ENCODE measurements at regions not wholly inside any gene's neighbourhood (a gene's known extent, or its start where the extent isn't known, plus 50 kb on each side); places are given as distances from the start of the nearest gene placed in this dataset.

DNA sequence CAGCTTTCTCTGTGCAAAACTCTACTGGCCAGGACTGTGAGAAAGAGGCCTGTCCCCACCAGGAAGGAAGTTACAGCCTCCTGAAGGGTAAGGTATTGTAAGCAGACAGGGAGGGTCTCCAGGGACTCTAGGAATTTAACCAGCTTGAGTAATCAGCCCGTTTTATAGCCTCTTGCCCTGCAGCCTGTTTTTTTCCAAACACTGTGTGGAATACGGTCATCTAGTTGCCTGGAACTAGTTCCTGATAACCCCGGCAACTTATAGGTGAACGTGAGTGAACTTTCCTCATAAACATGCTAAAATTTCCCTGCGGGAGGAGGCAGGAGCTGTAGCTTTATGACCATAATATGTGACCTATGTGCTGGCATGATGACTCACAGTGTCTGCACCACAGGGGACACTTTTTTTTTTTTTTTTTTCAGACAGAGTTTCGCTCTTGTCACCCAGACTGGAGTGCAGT lies 60.1 kb upstream of the DAZL start:
- H3K9me1 ChIP-seq (ENCODE audit: insufficient read depth, low read length) = no peaks in the 10 kb centered on the region
- no peak for ATAC-seq (ENCODE audit: low read depth)
- no peak overlapping the region for H4K5ac ChIP-seq (ENCODE audit: low read depth, low read length)
- BruUV-seq (replicated peaks) = no TSS peak
- no peaks in the 10 kb centered on the region for H4K20me1 ChIP-seq (ENCODE audit: insufficient read depth, low read length)
- H3K14ac ChIP-seq (replicated peaks; ENCODE audit: low read depth, low read length) = no peak overlapping the region
- H4K91ac ChIP-seq (ENCODE audit: insufficient read depth, low read depth, low read length) = no peak overlapping the region
- no CpG with 5 or more reads among the region's 6 CpGs for WGBS, 2 experiments (ENCODE audit: extremely low coverage in 2 of 2, insufficient read length in 1 of 2)
- H3K4me1 ChIP-seq (ENCODE audit: control insufficient read depth, insufficient read depth, low read length) = no peaks in the 10 kb centered on the region
- H2BK120ac ChIP-seq (ENCODE audit: low read depth, low read length) = no peak overlapping the region
- no peak overlapping the region for H2BK5ac ChIP-seq (ENCODE audit: low read depth, low read length, poor library complexity, severe bottlenecking)
- H3K4me3 ChIP-seq (ENCODE audit: insufficient read depth, low read depth, low read length) = no peak overlapping the region
- intact Hi-C loops (cut with micrococcal nuclease) = no loop called here
- H3K56ac ChIP-seq (ENCODE audit: extremely low read depth, insufficient read depth, low read length) = no peak overlapping the region
- H3K9me3 ChIP-seq (ENCODE audit: control insufficient read depth, insufficient read depth, low read length) = no peaks in the 10 kb centered on the region
- no peak overlapping the region for H4K8ac ChIP-seq (ENCODE audit: low read depth in 2 of 2, low read length in 2 of 2)
- no peaks in the 10 kb centered on the region for H3K79me1 ChIP-seq (ENCODE audit: low read depth in 1 of 2, low read length in 2 of 2)
- ChIA-PET CTCF (no interaction called here), POLR2A (ENCODE audit: unreplicated experiment) (no interaction called here)
- no peaks in the 10 kb centered on the region; the same call in 1 of the 2 replicates for H3K27me3 ChIP-seq (ENCODE audit: control insufficient read depth, insufficient read depth, low read length)
- in situ Hi-C loops (cut with MboI; ENCODE audit: low sequenced_read_pairs) = no loop called here
- H3K4me2 ChIP-seq (ENCODE audit: low read depth, low read length) = no peak overlapping the region
- H3K4ac ChIP-seq (ENCODE audit: low read depth, low read length) = no peak overlapping the region
- dilution Hi-C loops (cut with HindIII; ENCODE audit: low sequenced_read_pairs, unreplicated experiment) = no loop called here
- H3K27ac ChIP-seq (ENCODE audit: insufficient read depth, low read length) = no peak overlapping the region
- H3K9ac ChIP-seq (ENCODE audit: low read depth, low read length) = no peak overlapping the region
- no peak overlapping the region for H2BK20ac ChIP-seq (ENCODE audit: low read depth, low read length)
- no peak overlapping the region for H2AK9ac ChIP-seq (replicated peaks; ENCODE audit: low read depth, low read length, poor library complexity)
- no peak overlapping the region for H2AFZ ChIP-seq (replicated peaks; ENCODE audit: low read length, poor library complexity)
- no peak overlapping the region for H2BK15ac ChIP-seq (ENCODE audit: low read depth, low read length)
- no peak overlapping the region for H3K18ac ChIP-seq (ENCODE audit: low read depth, low read length)
- no peak overlapping the region for H2AK5ac ChIP-seq (ENCODE audit: low read depth, low read length)
- no peaks in the 10 kb centered on the region for H3K36me3 ChIP-seq (ENCODE audit: control insufficient read depth, insufficient read depth, low read length)
- no peak for DNase-seq
- H3K23ac ChIP-seq (ENCODE audit: low read depth, low read length) = no peak overlapping the region
- no peak for TF ChIP-seq RAD21 (IDR thresholded peaks at IDR 0.05; ENCODE audit: low read length)
- TF ChIP-seq, protein P1, sequence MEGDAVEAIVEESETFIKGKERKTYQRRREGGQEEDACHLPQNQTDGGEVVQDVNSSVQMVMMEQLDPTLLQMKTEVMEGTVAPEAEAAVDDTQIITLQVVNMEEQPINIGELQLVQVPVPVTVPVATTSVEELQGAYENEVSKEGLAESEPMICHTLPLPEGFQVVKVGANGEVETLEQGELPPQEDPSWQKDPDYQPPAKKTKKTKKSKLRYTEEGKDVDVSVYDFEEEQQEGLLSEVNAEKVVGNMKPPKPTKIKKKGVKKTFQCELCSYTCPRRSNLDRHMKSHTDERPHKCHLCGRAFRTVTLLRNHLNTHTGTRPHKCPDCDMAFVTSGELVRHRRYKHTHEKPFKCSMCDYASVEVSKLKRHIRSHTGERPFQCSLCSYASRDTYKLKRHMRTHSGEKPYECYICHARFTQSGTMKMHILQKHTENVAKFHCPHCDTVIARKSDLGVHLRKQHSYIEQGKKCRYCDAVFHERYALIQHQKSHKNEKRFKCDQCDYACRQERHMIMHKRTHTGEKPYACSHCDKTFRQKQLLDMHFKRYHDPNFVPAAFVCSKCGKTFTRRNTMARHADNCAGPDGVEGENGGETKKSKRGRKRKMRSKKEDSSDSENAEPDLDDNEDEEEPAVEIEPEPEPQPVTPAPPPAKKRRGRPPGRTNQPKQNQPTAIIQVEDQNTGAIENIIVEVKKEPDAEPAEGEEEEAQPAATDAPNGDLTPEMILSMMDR (conservative IDR thresholded peaks at IDR 0.05; ENCODE audit: low read depth, low read length) = no peak
- TF ChIP-seq MAZ (IDR thresholded peaks at IDR 0.05; ENCODE audit: borderline replicate concordance, low read depth, low read length) = no peak
- TF ChIP-seq RCOR1 (IDR thresholded peaks at IDR 0.05; ENCODE audit: insufficient replicate concordance, low read length) = no peak

Data from IMR-90 (cell line).